Gastrocnemius medialis (tissue), 4 donors: ENCODE measurements at regions not wholly inside any gene's neighbourhood (a gene's known extent, or its start where the extent isn't known, plus 50 kb on each side); places are given as distances from the start of the nearest gene placed in this dataset.

ENCODE experiments used
- CTCF ChIP-seq, 5 experiments: fragments of 450-650 bp in 3 of 5; fragments of 200-600 bp in 2 of 5; sonication (generic) in 2 of 5; IDR thresholded peaks in 4 of 5; conservative IDR thresholded peaks in 1 of 5; 1 replicate in 4 of 5; 2 replicates in 1 of 5; pipeline ENCODE4 v1.5.1; 2016 to 2019; ENCODE audit warnings: antibody characterized with exemption in 5 of 5, mild to moderate bottlenecking in 3 of 5, moderate library complexity in 3 of 5
- POLR2A ChIP-seq, 2 donors: fragments of 450-650 bp; IDR thresholded peaks; one replicate each; pipeline ENCODE4 v1.6.1; 2017; ENCODE audit warnings: antibody characterized with exemption in 2 of 2, mild to moderate bottlenecking in 2 of 2, moderate library complexity in 2 of 2

- TF ChIP-seq POLR2A (IDR thresholded peaks at IDR 0.05) (no peak), CTCF (IDR thresholded peaks at IDR 0.05 in 4 of 5, conservative IDR thresholded peaks at IDR 0.05 in 1 of 5) (no peak)
These were observed 217.6 kb upstream of the NEBL start for GRCh38 chr10:21114683-21115082.
